ENCODE measurements at regions not wholly inside any gene's neighbourhood (a gene's known extent, or its start where the extent isn't known, plus 50 kb on each side); places are given as distances from the start of the nearest gene placed in this dataset.

- H3K4me3 ChIP-seq, result no peak overlapping the region
- TF ChIP-seq CTCF (IDR thresholded peaks at IDR 0.05), result no peak
- TF ChIP-seq POLR2AphosphoS5 (IDR thresholded peaks at IDR 0.05), result no peak
- TF ChIP-seq EP300 (IDR thresholded peaks at IDR 0.05), result no peak
- TF ChIP-seq POLR2A (IDR thresholded peaks at IDR 0.05), result no peak
- H3K4me1 ChIP-seq, result no peaks in the 10 kb centered on the region
- no peaks in the 10 kb centered on the region for H3K9me3 ChIP-seq
- DNase-seq, result no peak
- no peaks in the 10 kb centered on the region for H3K27me3 ChIP-seq
- H3K36me3 ChIP-seq, result no peaks in the 10 kb centered on the region
- no peak overlapping the region for H3K27ac ChIP-seq
- intact Hi-C loops (cut with DNase I), result no loop called here
Observed at GRCh38 chr3:164890061-164890460, 188.2 kb downstream of the SI start.

DNA sequence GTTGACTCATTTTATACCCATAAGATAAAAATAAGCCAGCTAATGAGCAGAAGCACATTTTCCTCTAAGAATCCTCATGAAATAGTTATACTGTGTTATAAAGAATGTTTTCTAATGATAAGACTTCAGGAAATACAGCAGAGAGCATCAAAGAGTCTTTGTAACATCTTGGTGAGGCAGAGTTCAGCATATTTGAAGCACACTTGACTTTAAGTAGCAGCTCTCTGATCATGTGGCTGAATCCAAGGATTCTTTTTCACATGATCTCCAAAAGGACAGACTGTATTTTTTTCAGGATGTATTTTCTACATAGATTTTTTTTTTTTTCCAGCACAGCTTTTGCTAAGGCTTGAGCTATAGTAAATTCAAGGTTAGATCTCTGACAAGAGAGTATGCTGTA lies 195.1 kb downstream of the SI start:
- Histone ChIP-seq H3K27ac (no peak overlapping the region), H3K4me3 (no peak overlapping the region), H3K4me1 (no peaks in the 10 kb centered on the region), H3K36me3 (no peaks in the 10 kb centered on the region), H3K9me3 (no peaks in the 10 kb centered on the region), H3K27me3 (no peaks in the 10 kb centered on the region)
- no peak for DNase-seq
- TF ChIP-seq POLR2A (IDR thresholded peaks at IDR 0.05), result no peak
- no peak for TF ChIP-seq POLR2AphosphoS5 (IDR thresholded peaks at IDR 0.05)
- TF ChIP-seq CTCF (IDR thresholded peaks at IDR 0.05), result no peak
- TF ChIP-seq EP300 (IDR thresholded peaks at IDR 0.05), result no peak
- intact Hi-C loops (cut with DNase I), result no loop called here

- intact Hi-C loops (cut with DNase I), result no loop called here
- TF ChIP-seq POLR2AphosphoS5 (IDR thresholded peaks at IDR 0.05) (no peak), EP300 (IDR thresholded peaks at IDR 0.05) (no peak), POLR2A (IDR thresholded peaks at IDR 0.05) (no peak), CTCF (IDR thresholded peaks at IDR 0.05) (no peak)
Observed at GRCh38 chr3:164879201-164879600, 199.1 kb downstream of the SI start.

DNA sequence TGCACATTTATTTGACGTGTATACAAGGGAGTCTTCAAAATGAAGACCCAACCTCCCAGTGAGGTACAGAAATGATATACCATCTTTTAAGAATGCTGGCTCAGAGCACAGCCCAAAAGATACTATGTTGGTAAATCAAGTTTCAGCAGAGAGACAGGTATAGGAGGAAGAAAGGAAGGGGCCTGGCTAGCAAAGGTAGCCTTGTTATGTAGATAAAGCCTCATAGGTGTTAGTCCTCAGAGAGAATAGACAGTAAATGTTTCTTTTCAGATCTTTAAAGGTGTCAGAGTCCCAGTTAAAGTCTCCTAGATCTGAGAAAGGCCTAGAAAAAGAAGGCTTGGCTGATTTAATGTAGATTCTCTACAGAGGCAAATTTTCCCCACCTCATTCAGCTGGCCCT lies 213.8 kb downstream of the SI start:
- Histone ChIP-seq H3K27me3 (no peaks in the 10 kb centered on the region), H3K4me1 (no peaks in the 10 kb centered on the region), H3K9me3 (no peaks in the 10 kb centered on the region), H3K27ac (no peak overlapping the region), H3K36me3 (no peaks in the 10 kb centered on the region), H3K4me3 (no peak overlapping the region)
- DNase-seq, result no peak
- WGBS, 2 donors, result 0% methylated on average over 1 of the region's 1 CpG
- no peak for TF ChIP-seq POLR2A (IDR thresholded peaks at IDR 0.05)
- TF ChIP-seq EP300 (IDR thresholded peaks at IDR 0.05), result no peak
- no peak for TF ChIP-seq CTCF (IDR thresholded peaks at IDR 0.05)
- no peak for TF ChIP-seq POLR2AphosphoS5 (IDR thresholded peaks at IDR 0.05)
- intact Hi-C loops (cut with DNase I), result no loop called here

More at GRCh38 chr3:164879201-164879600, 199.1 kb downstream of the SI start:
- Histone ChIP-seq H3K27ac (no peak overlapping the region), H3K9me3 (no peaks in the 10 kb centered on the region), H3K4me3 (no peak overlapping the region), H3K4me1 (no peaks in the 10 kb centered on the region), H3K27me3 (no peaks in the 10 kb centered on the region), H3K36me3 (no peaks in the 10 kb centered on the region)
- 50 to 62% methylated on average over 4 of the region's 4 CpGs for WGBS, 2 donors
- DNase-seq, result no peak

- no peak for DNase-seq
- H3K4me1 ChIP-seq, result no peaks in the 10 kb centered on the region
- H3K27me3 ChIP-seq, result no peaks in the 10 kb centered on the region
- H3K27ac ChIP-seq, result no peak overlapping the region
- H3K36me3 ChIP-seq, result no peaks in the 10 kb centered on the region
- no peak overlapping the region for H3K4me3 ChIP-seq
- intact Hi-C loops (cut with DNase I), result no loop called here
- 8 to 33% methylated on average over 1 of the region's 1 CpG for WGBS, 2 donors
- H3K9me3 ChIP-seq, result no peaks in the 10 kb centered on the region
- no peak for TF ChIP-seq POLR2AphosphoS5 (IDR thresholded peaks at IDR 0.05)
- no peak for TF ChIP-seq POLR2A (IDR thresholded peaks at IDR 0.05)
- no peak for TF ChIP-seq EP300 (IDR thresholded peaks at IDR 0.05)
- TF ChIP-seq CTCF (IDR thresholded peaks at IDR 0.05), result no peak
Observed at GRCh38 chr3:164852866-164853265, 225.4 kb downstream of the SI start.
